T-cell (primary cell): ENCODE measurements at regions not wholly inside any gene's neighbourhood (a gene's known extent, or its start where the extent isn't known, plus 50 kb on each side); places are given as distances from the start of the nearest gene placed in this dataset.

Experiments used
- ATAC-seq, 4 experiments: fragments of 200-7000 bp in 3 of 4; fragments of 150-1000 bp in 1 of 4; cut with Tn5 transposase; replicated peaks in 1 of 4; 1 replicate in 3 of 4; 2 replicates in 1 of 4; pipeline ENCODE4 v1.10.0; 2021; ENCODE audit warnings: moderate library complexity in 3 of 4, mild to moderate bottlenecking in 2 of 4, moderate number of reproducible peaks in 1 of 4
- CTCF ChIA-PET, 2 donors: fragments of 300-600 bp; sonication (Branson Sonifier 250); formaldehyde crosslinking; loops; one replicate each; lab custom pipeline; 2022; ENCODE audit warnings: antibody characterized with exemption in 2 of 2; lab: Charles Lee
- POLR2A ChIA-PET, 2 donors: fragments of 300-600 bp; sonication (Branson Sonifier 250); formaldehyde crosslinking; loops; one replicate each; lab custom pipeline; 2022; ENCODE audit warnings: antibody characterized with exemption in 2 of 2; lab: Charles Lee
- DNase-seq, 35 experiments: peaks; one replicate each; pipeline versions ENCODE4 v3.0.0 to v3.0.0-alpha.2; 2013 to 2023
- H3K27ac ChIP-seq: one replicate; pipeline ENCODE4 v1.5.1; 2013; ENCODE audit warnings: low read length
- H3K27me3 ChIP-seq, 2 experiments: replicated peaks in 1 of 2; 1 replicate in 1 of 2; 2 replicates in 1 of 2; pipeline versions ENCODE4 v1.6.1 to v1.7.0; 2013; ENCODE audit warnings: low read length in 1 of 2, mixed read lengths in 1 of 2; ENCODE audit not compliant: control insufficient read depth in 2 of 2, insufficient read depth in 2 of 2; ENCODE audit errors: extremely low read depth in 1 of 2
- H3K36me3 ChIP-seq, 2 donors: 1 replicate in 1 of 2; 2 replicates in 1 of 2; pipeline versions ENCODE4 v1.6.1 to v1.7.0; 2013; ENCODE audit warnings: low read length in 1 of 2; ENCODE audit not compliant: control insufficient read depth in 2 of 2, insufficient read depth in 1 of 2; ENCODE audit errors: extremely low read depth in 1 of 2
- H3K4me1 ChIP-seq, 2 experiments: 1 replicate in 1 of 2; 2 replicates in 1 of 2; pipeline versions ENCODE4 v1.6.1 to v1.7.0; 2013; ENCODE audit warnings: low read length in 2 of 2, mixed read lengths in 1 of 2; ENCODE audit not compliant: insufficient read depth in 2 of 2, control insufficient read depth in 1 of 2; ENCODE audit errors: extremely low read depth in 1 of 2
- H3K4me3 ChIP-seq, 2 donors: 1 replicate in 1 of 2; 2 replicates in 1 of 2; pipeline versions ENCODE4 v1.5.1 to v1.7.0; 2013; ENCODE audit warnings: mild to moderate bottlenecking in 2 of 2, low read length in 1 of 2, moderate library complexity in 1 of 2; ENCODE audit not compliant: control insufficient read depth in 1 of 2; ENCODE audit errors: extremely low read depth in 1 of 2
- H3K9me3 ChIP-seq: 2 replicates; pipeline ENCODE4 v1.7.0; 2013
- H3K27ac Mint-ChIP-seq, 2 donors: one replicate each; pipeline ENCODE4 v1.8.0; 2020 to 2021; ENCODE audit warnings: mild to moderate bottlenecking in 2 of 2, mixed read lengths in 2 of 2
- H3K27me3 Mint-ChIP-seq, 2 donors: one replicate each; pipeline ENCODE4 v1.8.0; 2021 to 2022; ENCODE audit warnings: mixed read lengths in 2 of 2
- H3K36me3 Mint-ChIP-seq: one replicate; pipeline ENCODE4 v1.8.0; 2021; ENCODE audit warnings: mixed read lengths
- H3K4me1 Mint-ChIP-seq, 3 donors: one replicate each; pipeline ENCODE4 v1.8.0; 2020 to 2022; ENCODE audit warnings: mixed read lengths in 3 of 3, mild to moderate bottlenecking in 1 of 3
- H3K4me3 Mint-ChIP-seq, 3 donors: one replicate each; pipeline ENCODE4 v1.8.0; 2020 to 2022; ENCODE audit warnings: mild to moderate bottlenecking in 3 of 3, mixed read lengths in 3 of 3, moderate library complexity in 3 of 3
- H3K9me3 Mint-ChIP-seq, 3 donors: one replicate each; pipeline ENCODE4 v1.8.0; 2020 to 2022; ENCODE audit warnings: mixed read lengths in 3 of 3
- WGBS: methylation state at CpG from one replicate; pipeline ENCODE4 v1.1.5; 2013; ENCODE audit warnings: missing lambda C conversion rate; ENCODE audit not compliant: insufficient coverage; 5-methylcytosine and 5-hydroxymethylcytosine counted together

GRCh38 chr2:228239207-228239906, 57.9 kb upstream of the SPHKAP start:
- no peak overlapping the region for H3K4me3 Mint-ChIP-seq
- Histone ChIP-seq H3K36me3 (no peaks in the 10 kb centered on the region), H3K4me1 (no peaks in the 10 kb centered on the region), H3K9me3 (no peaks in the 10 kb centered on the region), H3K27ac (no peak overlapping the region), H3K4me3 (no peak overlapping the region), H3K27me3 (no peaks in the 10 kb centered on the region)
- H3K27ac Mint-ChIP-seq = no peak overlapping the region
- CTCF ChIA-PET = no interaction called here
- peaks cover 5 to 16% (median 7%) of the 10 kb centered on the region in 3 donors for H3K9me3 Mint-ChIP-seq
- H3K4me1 Mint-ChIP-seq = no peaks in the 10 kb centered on the region
- POLR2A ChIA-PET = no interaction called here
- no peaks in the 10 kb centered on the region for H3K27me3 Mint-ChIP-seq
- no peaks in the 10 kb centered on the region for H3K36me3 Mint-ChIP-seq
- DNase-seq = no peak
- WGBS = no CpG with 5 or more reads among the region's 1 CpG
- ATAC-seq = no peak
